Kidney (tissue), 13 donors: ENCODE measurements at regions not wholly inside any gene's neighbourhood (a gene's known extent, or its start where the extent isn't known, plus 50 kb on each side); places are given as distances from the start of the nearest gene placed in this dataset.

ENCODE experiments used
- DNase-seq, 5 donors: peaks; one replicate each; pipeline ENCODE4 v3.0.0-alpha.2; 2013 to 2020
- FAIRE-seq: peaks from 2 replicates; lab custom pipeline; 2012; peaks lifted over from hg19 to GRCh38; lab: Jason Lieb, UNC
- H3K27ac ChIP-seq, 2 donors: one replicate each; pipeline ENCODE4 v1.7.0; 2013; ENCODE audit warnings: low read depth in 2 of 2, low read length in 2 of 2, inconsistent platforms in 1 of 2
- H3K27me3 ChIP-seq: one replicate; pipeline ENCODE4 v1.7.1; 2013; ENCODE audit warnings: low read length, inconsistent platforms; ENCODE audit not compliant: control insufficient read depth, insufficient read depth
- H3K36me3 ChIP-seq, 3 donors: one replicate each; pipeline versions ENCODE4 v1.7.0 to v1.7.1; 2013; ENCODE audit warnings: low read length in 3 of 3, control low read depth in 1 of 3, inconsistent platforms in 1 of 3; ENCODE audit not compliant: insufficient read depth in 3 of 3, control insufficient read depth in 2 of 3
- H3K4me1 ChIP-seq, 3 donors: one replicate each; pipeline versions ENCODE4 v1.7.0 to v1.7.1; 2013; ENCODE audit warnings: low read length in 3 of 3, inconsistent platforms in 1 of 3, low read depth in 1 of 3; ENCODE audit not compliant: control insufficient read depth in 2 of 3, insufficient read depth in 2 of 3
- H3K4me3 ChIP-seq, 3 donors: one replicate each; pipeline versions ENCODE4 v1.7.0 to v1.8.1; 2013; ENCODE audit warnings: low read length in 3 of 3, control low read depth in 1 of 3, inconsistent platforms in 1 of 3
- H3K9ac ChIP-seq, 3 donors: one replicate each; pipeline versions ENCODE4 v1.7.0 to v1.7.1; 2013; ENCODE audit warnings: low read length in 3 of 3, control low read depth in 1 of 3, inconsistent platforms in 1 of 3
- H3K9me3 ChIP-seq, 3 donors: one replicate each; pipeline versions ENCODE4 v1.7.0 to v1.7.1; 2013; ENCODE audit warnings: low read length in 3 of 3, control low read depth in 1 of 3, inconsistent platforms in 1 of 3; ENCODE audit not compliant: control insufficient read depth in 2 of 3, insufficient read depth in 1 of 3
- intact Hi-C: fragments of 100-400 bp; cut with DNase I; formaldehyde crosslinking; loops from one replicate; pipeline ENCODE4 v1.11.1; 2022
- TF ChIP-seq, protein P1 (sequence below): IDR thresholded peaks from 3 replicates; pipeline ENCODE4 v1.5.1; 2012; ENCODE audit warnings: mild to moderate bottlenecking, moderate library complexity, borderline replicate concordance; ENCODE audit not compliant: insufficient read depth; ENCODE audit errors: extremely low read depth
- donor health status: control.
- donor health status: control.
- donor health status: control.
- donor health status: control.
- donor health status: control.
- donor health status: DM: yes; HTN: yes; CAD: no.
- donor health status: Normal renal cell carcinoma (clear cell type).

GRCh38 chr20:22861231-22861980 lies 173.7 kb upstream of the SSTR4 start:
- Histone ChIP-seq H3K27ac (peak overlapping the region in 1 of 2 donors; percentile 43), H3K9ac (no peak overlapping the region), H3K4me3 (no peak overlapping the region), H3K4me1 (no peaks in the 10 kb centered on the region), H3K36me3 (no peaks in the 10 kb centered on the region), H3K27me3 (no peaks in the 10 kb centered on the region), H3K9me3 (no peaks in the 10 kb centered on the region)
- intact Hi-C loops, result no loop called here
- no peak for FAIRE-seq
- TF ChIP-seq, protein P1, sequence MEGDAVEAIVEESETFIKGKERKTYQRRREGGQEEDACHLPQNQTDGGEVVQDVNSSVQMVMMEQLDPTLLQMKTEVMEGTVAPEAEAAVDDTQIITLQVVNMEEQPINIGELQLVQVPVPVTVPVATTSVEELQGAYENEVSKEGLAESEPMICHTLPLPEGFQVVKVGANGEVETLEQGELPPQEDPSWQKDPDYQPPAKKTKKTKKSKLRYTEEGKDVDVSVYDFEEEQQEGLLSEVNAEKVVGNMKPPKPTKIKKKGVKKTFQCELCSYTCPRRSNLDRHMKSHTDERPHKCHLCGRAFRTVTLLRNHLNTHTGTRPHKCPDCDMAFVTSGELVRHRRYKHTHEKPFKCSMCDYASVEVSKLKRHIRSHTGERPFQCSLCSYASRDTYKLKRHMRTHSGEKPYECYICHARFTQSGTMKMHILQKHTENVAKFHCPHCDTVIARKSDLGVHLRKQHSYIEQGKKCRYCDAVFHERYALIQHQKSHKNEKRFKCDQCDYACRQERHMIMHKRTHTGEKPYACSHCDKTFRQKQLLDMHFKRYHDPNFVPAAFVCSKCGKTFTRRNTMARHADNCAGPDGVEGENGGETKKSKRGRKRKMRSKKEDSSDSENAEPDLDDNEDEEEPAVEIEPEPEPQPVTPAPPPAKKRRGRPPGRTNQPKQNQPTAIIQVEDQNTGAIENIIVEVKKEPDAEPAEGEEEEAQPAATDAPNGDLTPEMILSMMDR, result no peak
- DNase-seq, result no peak

GRCh38 chr20:22861990-22862389 lies 173.1 kb upstream of the SSTR4 start:
- TF ChIP-seq, protein P1, result no peak
- H3K27me3 ChIP-seq, result no peaks in the 10 kb centered on the region
- no peak overlapping the region for H3K4me3 ChIP-seq
- intact Hi-C loops, result no loop called here
- FAIRE-seq, result no peak
- no peaks in the 10 kb centered on the region for H3K9me3 ChIP-seq
- H3K4me1 ChIP-seq, result no peaks in the 10 kb centered on the region
- H3K36me3 ChIP-seq, result no peaks in the 10 kb centered on the region
- H3K9ac ChIP-seq, result no peak overlapping the region
- peak overlapping the region in 1 of 2 donors; percentile 43 for H3K27ac ChIP-seq
- peak in 2 of 5 donors; percentile 50 to 77 for DNase-seq

DNA sequence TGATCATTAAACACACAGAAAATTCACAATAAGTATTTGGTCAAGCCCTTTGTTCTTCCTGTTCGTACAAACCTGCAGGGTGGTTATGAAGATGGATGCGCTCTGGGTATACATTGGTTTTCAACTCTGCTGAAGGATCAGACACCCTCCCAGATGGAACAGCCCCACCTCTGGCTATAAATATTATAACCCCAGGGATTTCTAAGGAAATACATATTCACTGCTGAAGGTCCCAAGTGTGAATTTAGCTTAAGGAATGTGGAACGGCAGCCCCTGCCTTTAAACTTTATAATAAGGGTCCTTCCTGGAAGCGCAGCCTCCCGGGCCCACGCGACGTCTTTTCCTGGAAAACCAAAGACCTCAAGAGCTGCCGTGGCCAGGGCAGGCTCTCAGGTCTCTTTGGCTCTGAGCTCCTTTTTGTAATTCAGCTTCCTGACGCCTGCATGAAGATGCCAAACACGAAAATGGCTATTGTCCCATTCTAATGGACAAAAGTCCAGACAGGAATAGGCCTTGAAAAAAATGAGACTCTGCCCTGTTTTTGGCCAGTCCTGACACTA lies 172.4 kb upstream of the SSTR4 start:
- intact Hi-C loops, result no loop called here
- no peak overlapping the region for H3K9ac ChIP-seq
- H3K36me3 ChIP-seq, result no peaks in the 10 kb centered on the region
- H3K27ac ChIP-seq, result no peak overlapping the region
- FAIRE-seq (no peak), DNase-seq (no peak)
- no peaks in the 10 kb centered on the region for H3K27me3 ChIP-seq
- H3K4me1 ChIP-seq, result no peaks in the 10 kb centered on the region
- no peaks in the 10 kb centered on the region for H3K9me3 ChIP-seq
- TF ChIP-seq, protein P1, result no peak
- H3K4me3 ChIP-seq, result no peak overlapping the region
